ENCODE measurements at regions not wholly inside any gene's neighbourhood (a gene's known extent, or its start where the extent isn't known, plus 50 kb on each side); places are given as distances from the start of the nearest gene placed in this dataset.

DNA sequence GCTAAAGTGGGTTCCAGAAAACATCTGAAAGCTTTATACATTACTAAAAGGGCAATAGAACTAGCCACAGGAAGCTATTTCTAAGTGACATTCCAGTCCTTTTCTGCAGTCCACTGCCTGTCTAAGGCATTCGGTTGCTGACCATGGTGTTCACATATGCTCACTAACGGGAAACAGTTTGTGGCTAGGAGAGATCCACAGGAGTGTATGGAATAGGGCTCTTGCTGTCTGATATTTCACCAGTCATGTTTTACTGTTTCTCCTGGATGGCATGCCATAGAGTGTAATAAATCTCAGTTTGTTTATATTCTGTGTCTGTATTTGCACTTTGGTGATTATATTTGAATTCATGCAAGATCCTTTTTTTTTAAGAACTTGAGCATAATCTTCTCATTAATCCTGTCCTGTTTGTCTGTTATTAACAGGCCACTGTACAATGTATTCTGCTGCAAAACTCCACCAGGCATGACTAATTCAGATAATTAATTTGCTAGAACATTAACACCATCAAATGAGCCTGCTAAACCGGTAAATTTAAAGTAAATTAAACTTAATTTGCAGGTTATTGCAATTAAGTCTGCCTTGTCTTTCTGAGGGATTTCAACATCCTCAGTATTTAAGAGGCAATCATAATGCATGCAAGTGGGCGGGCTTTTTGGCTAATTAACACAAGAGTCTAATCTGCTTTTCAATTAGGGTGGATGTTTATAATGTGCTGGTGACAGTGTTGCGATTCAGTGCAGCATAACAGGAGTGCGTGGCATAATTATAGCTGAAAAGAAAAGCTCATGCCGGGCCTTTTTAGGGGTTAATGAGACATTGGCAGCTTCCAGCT is 201.3 kb downstream of the POU4F1 start:
- TF ChIP-seq TAF1 (IDR thresholded peaks at IDR 0.05; ENCODE audit: low read depth) (no peak), CEBPB (IDR thresholded peaks at IDR 0.05) (no peak), EGR1 (IDR thresholded peaks at IDR 0.05) (no peak), FOXM1 (IDR thresholded peaks at IDR 0.05; ENCODE audit: borderline replicate concordance, low read depth) (no peak), NFIC (IDR thresholded peaks at IDR 0.05) (no peak), TEAD4 (IDR thresholded peaks at IDR 0.05) (no peak), EP300 (IDR thresholded peaks at IDR 0.05; ENCODE audit: borderline replicate concordance) (no peak), TCF12 (IDR thresholded peaks at IDR 0.05; ENCODE audit: low read depth) (no peak), CREB1 (IDR thresholded peaks at IDR 0.05; ENCODE audit: low read depth) (no peak)
- TF ChIP-seq, protein P1, sequence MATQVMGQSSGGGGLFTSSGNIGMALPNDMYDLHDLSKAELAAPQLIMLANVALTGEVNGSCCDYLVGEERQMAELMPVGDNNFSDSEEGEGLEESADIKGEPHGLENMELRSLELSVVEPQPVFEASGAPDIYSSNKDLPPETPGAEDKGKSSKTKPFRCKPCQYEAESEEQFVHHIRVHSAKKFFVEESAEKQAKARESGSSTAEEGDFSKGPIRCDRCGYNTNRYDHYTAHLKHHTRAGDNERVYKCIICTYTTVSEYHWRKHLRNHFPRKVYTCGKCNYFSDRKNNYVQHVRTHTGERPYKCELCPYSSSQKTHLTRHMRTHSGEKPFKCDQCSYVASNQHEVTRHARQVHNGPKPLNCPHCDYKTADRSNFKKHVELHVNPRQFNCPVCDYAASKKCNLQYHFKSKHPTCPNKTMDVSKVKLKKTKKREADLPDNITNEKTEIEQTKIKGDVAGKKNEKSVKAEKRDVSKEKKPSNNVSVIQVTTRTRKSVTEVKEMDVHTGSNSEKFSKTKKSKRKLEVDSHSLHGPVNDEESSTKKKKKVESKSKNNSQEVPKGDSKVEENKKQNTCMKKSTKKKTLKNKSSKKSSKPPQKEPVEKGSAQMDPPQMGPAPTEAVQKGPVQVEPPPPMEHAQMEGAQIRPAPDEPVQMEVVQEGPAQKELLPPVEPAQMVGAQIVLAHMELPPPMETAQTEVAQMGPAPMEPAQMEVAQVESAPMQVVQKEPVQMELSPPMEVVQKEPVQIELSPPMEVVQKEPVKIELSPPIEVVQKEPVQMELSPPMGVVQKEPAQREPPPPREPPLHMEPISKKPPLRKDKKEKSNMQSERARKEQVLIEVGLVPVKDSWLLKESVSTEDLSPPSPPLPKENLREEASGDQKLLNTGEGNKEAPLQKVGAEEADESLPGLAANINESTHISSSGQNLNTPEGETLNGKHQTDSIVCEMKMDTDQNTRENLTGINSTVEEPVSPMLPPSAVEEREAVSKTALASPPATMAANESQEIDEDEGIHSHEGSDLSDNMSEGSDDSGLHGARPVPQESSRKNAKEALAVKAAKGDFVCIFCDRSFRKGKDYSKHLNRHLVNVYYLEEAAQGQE (IDR thresholded peaks at IDR 0.05; ENCODE audit: low read depth) = no peak
- TF ChIP-seq, protein P2, sequence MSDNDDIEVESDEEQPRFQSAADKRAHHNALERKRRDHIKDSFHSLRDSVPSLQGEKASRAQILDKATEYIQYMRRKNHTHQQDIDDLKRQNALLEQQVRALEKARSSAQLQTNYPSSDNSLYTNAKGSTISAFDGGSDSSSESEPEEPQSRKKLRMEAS (IDR thresholded peaks at IDR 0.05) = no peak
